Globus pallidus (tissue), 1 donor: ENCODE measurements at regions not wholly inside any gene's neighbourhood (a gene's known extent, or its start where the extent isn't known, plus 50 kb on each side); places are given as distances from the start of the nearest gene placed in this dataset.
"Not testable (repeated sequence)": the region's sequence is repeated elsewhere in the genome, so short reads cannot be mapped to it uniquely, and the experiment has no call there.

Experiments
- DNase-seq: peaks from one replicate; pipeline ENCODE4 v3.0.0-alpha.2; 2015; ENCODE audit warnings: low spot score

- no peak for DNase-seq
Measured at GRCh38 chr1:200317236-200317635, 92.6 kb downstream of the ZNF281 start.

DNA sequence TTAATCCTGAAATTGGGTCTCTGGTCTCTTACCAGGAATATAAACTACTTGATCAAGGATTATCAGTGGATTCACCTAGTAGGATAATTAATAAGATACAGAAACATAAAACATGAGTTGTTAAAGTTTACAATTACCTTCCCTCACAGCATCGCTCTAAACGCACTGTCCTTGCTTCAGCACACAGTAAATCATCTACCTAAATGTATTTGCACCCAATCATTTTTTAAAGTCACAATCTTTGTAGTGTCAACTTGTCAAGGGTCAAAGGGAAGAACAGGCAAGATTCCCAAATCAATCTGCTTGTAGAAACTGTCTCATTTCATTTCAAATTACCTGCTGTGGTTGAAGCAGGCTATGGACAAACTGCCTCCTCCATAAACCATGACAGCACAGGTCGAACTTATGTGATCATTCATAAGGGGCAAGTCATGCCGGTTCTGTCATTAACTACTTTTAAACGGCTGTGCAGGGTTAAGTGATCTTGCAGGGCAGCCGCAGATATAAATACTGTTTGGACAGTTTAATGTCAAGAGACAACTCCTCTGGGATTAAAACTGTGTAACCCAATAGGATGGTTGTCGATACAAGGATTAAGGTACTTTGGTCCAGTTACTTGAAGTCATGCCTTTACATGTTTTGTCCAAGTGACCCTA lies 93.6 kb downstream of the ZNF281 start:
- DNase-seq, result no peak

- DNase-seq, result no peak
Measured at GRCh38 chr1:200314085-200314750, 95.6 kb downstream of the ZNF281 start.

DNA sequence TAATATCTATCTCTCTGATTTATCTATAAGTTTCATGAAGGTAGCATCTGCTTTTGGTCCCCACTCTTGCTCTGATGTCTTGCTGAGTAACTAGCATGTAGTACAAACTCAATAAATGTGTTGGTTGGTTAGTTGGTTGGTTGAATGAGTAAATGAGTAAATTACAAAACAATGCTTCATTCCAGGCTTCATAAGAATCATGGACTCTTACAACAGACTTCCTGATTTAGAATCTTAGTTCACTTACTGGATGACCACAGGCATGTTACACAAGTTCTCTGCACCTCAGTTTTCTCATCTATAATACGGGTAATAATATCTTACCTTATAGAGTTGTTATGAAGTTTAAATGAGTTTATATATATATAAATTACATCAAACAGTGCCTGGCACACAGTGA lies 98.6 kb downstream of the ZNF281 start:
- DNase-seq, result no peak

DNA sequence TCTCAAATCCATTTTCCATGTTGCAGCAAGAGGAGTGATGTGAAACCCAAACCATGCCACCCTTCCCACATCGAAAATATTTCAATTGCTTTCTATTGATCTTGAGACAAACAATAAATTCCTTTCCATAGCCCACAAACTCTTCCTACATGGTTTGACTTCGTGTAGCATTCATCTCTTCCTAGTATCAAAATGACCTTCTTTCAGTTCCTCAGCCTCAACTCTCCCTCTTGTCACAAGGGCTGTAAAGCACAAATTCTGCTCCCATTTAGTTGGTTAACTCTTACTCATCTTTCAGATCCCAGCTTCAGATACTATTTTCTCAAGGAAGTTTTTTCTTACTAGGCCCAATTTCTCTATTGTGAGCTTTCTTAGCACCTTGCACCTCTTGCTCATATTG lies 99.0 kb downstream of the ZNF281 start:
- DNase-seq, result no peak

DNA sequence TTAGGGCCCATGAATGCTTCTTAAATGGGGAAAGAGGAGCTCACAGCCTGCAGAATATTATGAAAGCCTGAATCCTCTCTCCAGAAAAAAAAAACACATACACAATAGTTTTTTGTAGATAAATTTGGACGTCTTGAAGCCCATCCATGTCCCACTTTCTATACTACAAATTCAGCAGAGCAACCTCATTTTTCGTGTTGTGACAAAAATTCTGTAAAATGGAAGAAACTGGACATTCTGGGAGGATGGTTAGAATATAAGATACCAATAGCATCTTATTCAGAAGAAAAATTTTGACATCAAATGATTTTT lies 102.1 kb downstream of the ZNF281 start:
- DNase-seq, result no peak

GRCh38 chr1:200306944-200307754 lies 102.7 kb downstream of the ZNF281 start:
- peak; percentile 55 for DNase-seq

- DNase-seq, result no peak
Measured at GRCh38 chr1:200305806-200306205, 104.0 kb downstream of the ZNF281 start.

DNA sequence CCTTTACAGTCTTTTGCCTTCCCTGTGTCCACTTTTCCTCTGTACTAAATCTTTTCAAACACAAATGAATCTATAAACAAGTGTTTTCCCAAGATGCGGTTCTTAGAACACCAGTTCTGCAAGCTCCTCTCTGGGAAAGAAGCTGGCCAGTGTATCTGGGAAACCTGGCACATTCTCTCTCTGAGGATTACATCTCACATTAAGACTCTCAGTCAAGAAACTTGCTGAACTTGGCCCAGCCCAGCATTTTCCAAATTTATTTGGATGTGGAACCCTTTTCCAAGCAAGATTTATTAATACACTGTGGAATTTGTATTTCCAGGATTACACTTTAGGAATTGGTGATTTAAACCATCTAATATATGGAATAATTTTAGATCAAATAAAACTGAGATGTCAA lies 105.7 kb downstream of the ZNF281 start:
- peak; percentile 29 for DNase-seq

GRCh38 chr1:200302921-200303290 lies 106.9 kb downstream of the ZNF281 start:
- peak; percentile 79 for DNase-seq

DNA sequence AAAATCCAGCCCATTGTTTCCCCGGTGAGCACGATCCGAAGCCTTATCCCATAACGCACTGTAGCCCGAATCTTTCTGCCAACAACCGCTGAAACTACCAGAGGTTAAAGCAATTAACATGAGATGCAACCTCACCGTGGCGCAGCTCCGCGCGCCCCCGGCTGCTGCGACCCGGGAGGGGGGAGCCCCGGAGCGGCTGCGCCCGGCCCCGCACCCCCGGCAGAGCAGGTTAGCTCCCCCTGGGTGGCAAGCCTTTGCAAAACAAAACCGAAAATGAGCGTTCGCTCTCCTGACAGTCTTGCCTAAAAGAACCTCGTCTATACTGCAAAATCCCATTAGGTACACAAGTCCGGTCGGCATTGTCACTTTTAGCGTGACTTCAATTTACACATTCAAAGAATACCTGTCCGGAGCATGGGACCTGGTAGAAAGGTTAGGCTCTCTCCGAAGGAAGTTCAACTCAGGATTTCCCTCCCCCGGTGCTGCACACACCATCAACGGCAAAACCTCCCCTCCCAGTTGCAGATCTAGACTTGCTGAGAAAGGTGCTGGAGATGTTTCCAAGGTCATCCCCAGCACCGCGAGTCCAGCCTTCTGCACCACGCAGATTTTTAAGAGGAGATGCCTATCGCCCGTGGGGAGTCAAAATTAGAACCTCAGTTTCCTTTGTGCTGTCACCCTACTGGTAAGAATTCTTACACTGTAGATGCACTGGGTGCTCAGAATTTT lies 107.5 kb downstream of the ZNF281 start:
- DNase-seq, result peak; percentile 61

DNA sequence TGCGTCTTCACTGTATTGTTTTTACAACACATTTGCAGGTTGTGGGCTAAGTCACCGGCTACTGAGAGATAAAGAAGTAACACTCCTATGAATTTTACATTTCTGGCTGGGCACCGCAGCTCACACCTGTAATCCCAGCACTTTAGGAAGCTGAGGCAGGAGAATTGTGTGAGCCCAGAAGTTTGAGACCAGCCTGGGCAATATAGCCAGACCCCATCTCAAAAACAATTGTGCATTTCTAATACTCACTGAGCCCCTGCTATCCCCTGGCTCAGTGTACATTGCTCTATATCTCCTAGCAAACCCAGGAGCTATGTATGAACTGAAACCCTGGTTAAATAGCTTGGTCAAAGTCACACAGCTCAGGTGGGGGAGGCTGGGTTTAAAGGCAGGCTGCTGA lies 108.7 kb downstream of the ZNF281 start:
- no peak for DNase-seq

GRCh38 chr1:200299571-200299970 lies 110.3 kb downstream of the ZNF281 start:
- no peak for DNase-seq

DNA sequence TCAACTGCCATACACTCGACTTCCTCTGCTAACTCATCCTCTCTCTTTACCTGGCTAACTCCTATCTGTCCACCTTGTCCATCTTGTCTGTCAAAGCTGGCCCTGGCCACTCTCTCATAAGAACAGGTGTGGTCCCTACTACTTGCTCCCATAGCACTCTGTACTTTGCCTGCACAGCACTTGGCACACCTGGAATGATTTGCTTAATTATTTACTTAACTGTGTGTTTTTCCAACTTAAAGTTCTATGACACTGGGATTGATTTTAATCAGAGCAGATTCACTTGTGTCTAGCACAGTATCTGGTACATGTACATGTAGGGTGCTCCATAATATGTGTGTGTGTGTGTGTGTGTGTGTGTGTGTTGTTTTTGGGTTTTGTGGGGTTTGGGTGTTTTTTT lies 111.6 kb downstream of the ZNF281 start:
- DNase-seq, result no peak

DNA sequence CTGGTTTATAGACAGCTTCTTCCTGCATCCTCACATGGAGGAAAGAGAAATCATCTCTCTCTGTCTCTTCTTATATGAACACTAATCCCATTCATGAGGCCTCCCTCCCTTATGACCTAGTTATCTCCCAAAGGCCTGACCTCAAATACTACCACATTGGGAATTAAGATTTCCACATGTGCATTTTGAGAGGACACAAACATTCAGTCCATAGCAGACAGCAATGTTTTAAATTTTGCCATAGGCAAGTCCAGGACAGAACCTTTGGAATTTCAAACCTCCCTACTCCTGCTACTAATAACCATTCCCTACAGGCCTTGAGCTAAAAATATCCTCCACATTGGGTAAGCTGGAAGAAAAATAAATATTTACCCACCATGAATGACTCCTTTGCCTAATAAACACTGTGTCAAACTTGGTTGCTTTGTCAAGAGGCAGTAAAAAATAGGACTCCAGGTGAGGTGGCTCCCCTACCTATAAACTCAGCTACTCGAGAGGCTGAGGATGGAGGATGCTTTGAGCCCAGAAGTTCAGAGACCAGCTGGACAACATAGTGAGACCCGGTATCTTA lies 113.7 kb downstream of the ZNF281 start:
- no peak for DNase-seq

- DNase-seq, result no peak
Measured at GRCh38 chr1:200294241-200294640, 115.6 kb downstream of the ZNF281 start.

DNA sequence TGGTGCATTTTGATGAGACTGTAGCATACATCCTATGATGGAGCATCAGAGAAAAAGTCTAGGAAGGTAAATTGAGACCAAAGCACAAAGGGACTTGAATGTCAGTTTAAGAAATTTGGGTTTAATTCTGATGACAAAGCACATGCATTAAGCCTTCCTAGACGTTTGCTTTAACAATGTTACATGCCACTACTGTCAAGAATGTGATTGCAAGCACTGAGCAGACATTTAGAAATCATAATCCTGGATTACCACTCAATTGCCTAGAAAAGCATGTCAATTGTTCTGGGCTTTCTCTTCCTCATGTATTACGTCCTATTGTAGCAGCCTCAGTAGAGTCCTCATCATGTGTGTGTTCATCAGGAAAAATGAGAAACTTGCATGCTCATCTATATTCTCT lies 117.1 kb downstream of the ZNF281 start:
- no peak for DNase-seq

GRCh38 chr1:200291106-200291505 lies 118.7 kb downstream of the ZNF281 start:
- DNase-seq, result no peak

GRCh38 chr1:200290010-200290685 lies 119.7 kb downstream of the ZNF281 start:
- DNase-seq, result peak; percentile 12

GRCh38 chr1:200288226-200288625 lies 121.6 kb downstream of the ZNF281 start:
- no peak for DNase-seq

GRCh38 chr1:200284236-200284635 lies 125.6 kb downstream of the ZNF281 start:
- DNase-seq, result not testable (repeated sequence)
